HG03571 (cell line): ENCODE measurements at regions not wholly inside any gene's neighbourhood (a gene's known extent, or its start where the extent isn't known, plus 50 kb on each side); places are given as distances from the start of the nearest gene placed in this dataset.
"Not testable (repeated sequence)": the region's sequence is repeated elsewhere in the genome, so short reads cannot be mapped to it uniquely, and the experiment has no call there.

Experiments
- ATAC-seq: cut with Tn5 transposase; IDR thresholded peaks from one replicate; pipeline ENCODE4 v1.9.1; 2021; ENCODE audit not compliant: unreplicated experiment

- no peak for ATAC-seq
Measured at GRCh38 chr9:108056805-108057386, 567.3 kb upstream of the KLF4 start.

- ATAC-seq: no peak
Measured at GRCh38 chr9:108056084-108056804, 566.7 kb upstream of the KLF4 start.

- ATAC-seq: no peak
Measured at GRCh38 chr9:108054131-108054630, 564.6 kb upstream of the KLF4 start.

- no peak for ATAC-seq
Measured at GRCh38 chr9:108053555-108054061, 564.0 kb upstream of the KLF4 start.

- ATAC-seq: no peak
Measured at GRCh38 chr9:108052431-108053080, 563.0 kb upstream of the KLF4 start.

GRCh38 chr9:108050894-108051293 lies 561.3 kb upstream of the KLF4 start:
- no peak for ATAC-seq

GRCh38 chr9:108049671-108050494 lies 560.3 kb upstream of the KLF4 start:
- ATAC-seq: no peak

- ATAC-seq: no peak
Measured at GRCh38 chr9:108049026-108049607, 559.5 kb upstream of the KLF4 start.

GRCh38 chr9:108048406-108049025 lies 558.9 kb upstream of the KLF4 start:
- ATAC-seq: no peak

- ATAC-seq: not testable (repeated sequence)
Measured at GRCh38 chr9:108047777-108048176, 558.2 kb upstream of the KLF4 start.

- no peak for ATAC-seq
Measured at GRCh38 chr9:108047264-108047663, 557.7 kb upstream of the KLF4 start.

- no peak for ATAC-seq
Measured at GRCh38 chr9:108045851-108046250, 556.3 kb upstream of the KLF4 start.

- no peak for ATAC-seq
Measured at GRCh38 chr9:108043585-108043984, 554.0 kb upstream of the KLF4 start.

- ATAC-seq: no peak
Measured at GRCh38 chr9:108041551-108041950, 552.0 kb upstream of the KLF4 start.

- no peak for ATAC-seq
Measured at GRCh38 chr9:108040783-108041182, 551.2 kb upstream of the KLF4 start.

GRCh38 chr9:108039493-108039892 lies 549.9 kb upstream of the KLF4 start:
- no peak for ATAC-seq

- no peak for ATAC-seq
Measured at GRCh38 chr9:108039012-108039411, 549.4 kb upstream of the KLF4 start.

- ATAC-seq: no peak
Measured at GRCh38 chr9:108035487-108035886, 545.9 kb upstream of the KLF4 start.

GRCh38 chr9:108033976-108034964 lies 544.7 kb upstream of the KLF4 start:
- ATAC-seq: no peak
